K562 (cell line): ENCODE measurements at regions not wholly inside any gene's neighbourhood (a gene's known extent, or its start where the extent isn't known, plus 50 kb on each side); places are given as distances from the start of the nearest gene placed in this dataset.

Source experiments
- ATF4 ChIP-seq: fragments of 450-650 bp; formaldehyde crosslinking; IDR thresholded peaks from 2 replicates; pipeline ENCODE4 v1.4.0; 2022; ENCODE audit warnings: mild to moderate bottlenecking, moderate library complexity
- BHLHE40 ChIP-seq: IDR thresholded peaks from 2 replicates; pipeline ENCODE4 v1.6.1; 2011; ENCODE audit warnings: low read length, improper control_type of control experiment
- CTCF ChIP-seq, 3 experiments: IDR thresholded peaks in 2 of 3; conservative IDR thresholded peaks in 1 of 3; 2 replicates each; pipeline ENCODE4 v1.5.1; 2011 to 2012; ENCODE audit warnings: low read length in 3 of 3, mild to moderate bottlenecking in 3 of 3, control low read depth in 2 of 3, improper control_type of control experiment in 1 of 3, inconsistent platforms in 1 of 3, low read depth in 1 of 3, mixed read lengths in 1 of 3, moderate library complexity in 1 of 3; ENCODE audit not compliant: insufficient read depth in 2 of 3
- EHMT2 ChIP-seq: fragments of 450-650 bp; IDR thresholded peaks from 2 replicates; pipeline ENCODE4 v1.6.1; 2018; ENCODE audit warnings: antibody characterized with exemption
- ETS2 ChIP-seq: IDR thresholded peaks from 2 replicates; pipeline ENCODE4 v1.6.1; 2016; ENCODE audit warnings: borderline replicate concordance, missing genetic modification characterization, mild to moderate bottlenecking, moderate library complexity, missing compliant biosample characterization; ENCODE audit not compliant: poor library complexity, severe bottlenecking
- HNRNPL ChIP-seq: fragments of 200-400 bp; formaldehyde crosslinking; IDR thresholded peaks from 2 replicates; pipeline ENCODE4 v1.6.1; 2017; ENCODE audit warnings: low read depth, mild to moderate bottlenecking, low read length
- JUN ChIP-seq, 2 experiments: sonication (generic) in 1 of 2; formaldehyde crosslinking in 1 of 2; IDR thresholded peaks; 2 replicates each; pipeline versions ENCODE4 v1.6.1 to v1.8.0; 2012 to 2022; ENCODE audit warnings: borderline replicate concordance in 2 of 2, mild to moderate bottlenecking in 2 of 2, improper control_type of control experiment in 1 of 2, low read depth in 1 of 2, low read length in 1 of 2, missing genetic modification reagents in 1 of 2
- JUNB ChIP-seq: fragments of 450-650 bp; formaldehyde crosslinking; conservative IDR thresholded peaks from 2 replicates; pipeline ENCODE4 v1.4.0; 2020; ENCODE audit warnings: mild to moderate bottlenecking
- POLR2AphosphoS5 ChIP-seq: IDR thresholded peaks from 2 replicates; pipeline ENCODE4 v1.6.1; 2011; ENCODE audit warnings: mild to moderate bottlenecking, low read depth, low read length, moderate library complexity; ENCODE audit not compliant: control insufficient read depth, insufficient read depth
- SUPT5H ChIP-seq: fragments of 450-650 bp; IDR thresholded peaks from 2 replicates; pipeline ENCODE4 v1.6.1; 2016
- TOE1 ChIP-seq, 2 experiments: fragments of 450-650 bp in 1 of 2; sonication (generic) in 1 of 2; formaldehyde crosslinking in 1 of 2; IDR thresholded peaks; 2 replicates each; pipeline versions ENCODE4 v1.7.1 to v1.8.0; 2016 to 2022; ENCODE audit warnings: borderline replicate concordance in 2 of 2, mild to moderate bottlenecking in 2 of 2, antibody characterized with exemption in 1 of 2, inconsistent platforms in 1 of 2, low read depth in 1 of 2, missing genetic modification reagents in 1 of 2, moderate library complexity in 1 of 2
- U2AF2 ChIP-seq: fragments of 200-400 bp; formaldehyde crosslinking; optimal IDR thresholded peaks from 2 replicates; pipeline ENCODE3; 2017; ENCODE audit warnings: low read depth, mild to moderate bottlenecking, low read length
- ZBTB43 ChIP-seq: sonication (generic); formaldehyde crosslinking; IDR thresholded peaks from 2 replicates; pipeline ENCODE4 v1.8.0; 2023; ENCODE audit warnings: mild to moderate bottlenecking, missing genetic modification reagents
- TF ChIP-seq, protein P1 (sequence below): sonication (generic); formaldehyde crosslinking; IDR thresholded peaks from 2 replicates; pipeline ENCODE4 v1.8.1; 2023; ENCODE audit warnings: mild to moderate bottlenecking, missing genetic modification reagents

- TF ChIP-seq TOE1 (IDR thresholded peaks at IDR 0.05; ENCODE audit: borderline replicate concordance): no peak
- TF ChIP-seq TOE1 (CRISPR knock-in tag; IDR thresholded peaks at IDR 0.05; ENCODE audit: borderline replicate concordance, low read depth): no peak
- no peak for TF ChIP-seq ZBTB43 (CRISPR knock-in tag)
- no peak for TF ChIP-seq POLR2AphosphoS5
- TF ChIP-seq CTCF (IDR thresholded peaks at IDR 0.05 in 2 of 3, conservative IDR thresholded peaks at IDR 0.05 in 1 of 3; ENCODE audit: insufficient read depth in 2 of 3, low read depth in 1 of 3, low read length in 3 of 3): no peak
- TF ChIP-seq HNRNPL: no peak
- no peak for TF ChIP-seq JUNB (CRISPR knock-in tag)
- TF ChIP-seq SUPT5H: no peak
- TF ChIP-seq ETS2 (tag): no peak
- TF ChIP-seq JUN (IDR thresholded peaks at IDR 0.05; ENCODE audit: borderline replicate concordance, low read depth, low read length): no peak
- no peak for TF ChIP-seq JUN (CRISPR knock-in tag; IDR thresholded peaks at IDR 0.05; ENCODE audit: borderline replicate concordance)
- TF ChIP-seq ATF4 (CRISPR knock-in tag): no peak
- no peak for TF ChIP-seq BHLHE40
- TF ChIP-seq U2AF2: no peak
- TF ChIP-seq, protein P1, sequence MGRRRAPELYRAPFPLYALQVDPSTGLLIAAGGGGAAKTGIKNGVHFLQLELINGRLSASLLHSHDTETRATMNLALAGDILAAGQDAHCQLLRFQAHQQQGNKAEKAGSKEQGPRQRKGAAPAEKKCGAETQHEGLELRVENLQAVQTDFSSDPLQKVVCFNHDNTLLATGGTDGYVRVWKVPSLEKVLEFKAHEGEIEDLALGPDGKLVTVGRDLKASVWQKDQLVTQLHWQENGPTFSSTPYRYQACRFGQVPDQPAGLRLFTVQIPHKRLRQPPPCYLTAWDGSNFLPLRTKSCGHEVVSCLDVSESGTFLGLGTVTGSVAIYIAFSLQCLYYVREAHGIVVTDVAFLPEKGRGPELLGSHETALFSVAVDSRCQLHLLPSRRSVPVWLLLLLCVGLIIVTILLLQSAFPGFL: no peak
- no peak for TF ChIP-seq EHMT2
Measured at GRCh38 chr10:8323428-8324054, 269.1 kb downstream of the GATA3 start.
